ENCODE measurements at regions not wholly inside any gene's neighbourhood (a gene's known extent, or its start where the extent isn't known, plus 50 kb on each side); places are given as distances from the start of the nearest gene placed in this dataset.
"Not testable (repeated sequence)": the region's sequence is repeated elsewhere in the genome, so short reads cannot be mapped to it uniquely, and the experiment has no call there.

DNA sequence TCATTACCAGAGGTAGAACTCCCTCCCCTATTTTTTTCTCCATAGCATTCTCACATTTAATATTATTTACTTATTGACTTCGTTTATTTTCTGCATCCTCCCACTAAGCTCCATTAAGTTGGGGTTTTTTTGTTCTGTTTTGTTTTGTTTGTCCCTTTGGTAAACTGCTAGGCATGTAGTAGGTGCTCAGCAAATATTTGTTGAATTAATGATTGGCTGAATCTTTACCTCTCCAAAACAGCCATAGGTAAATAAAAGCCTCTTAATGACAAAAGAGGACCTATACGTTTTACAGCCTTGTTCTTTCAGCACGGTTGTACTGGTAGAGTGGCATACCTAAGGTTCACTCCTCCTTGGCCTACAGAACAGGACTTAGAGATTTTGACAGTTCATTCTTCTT, 52.0 kb downstream of the PRORP start:
- no peaks in the 10 kb centered on the region for H4K20me1 ChIP-seq (ENCODE audit: insufficient read depth)
- H2AFZ ChIP-seq (ENCODE audit: low read depth), result no peak overlapping the region
- no peaks in the 10 kb centered on the region for H3K36me3 ChIP-seq (ENCODE audit: insufficient read depth)
- H3K9ac ChIP-seq, result no peak overlapping the region
- no peaks in the 10 kb centered on the region for H3K79me2 ChIP-seq (ENCODE audit: insufficient read depth, low read depth)
- H3K27ac ChIP-seq, result no peak overlapping the region
- no peaks in the 10 kb centered on the region for H3K27me3 ChIP-seq (ENCODE audit: insufficient read depth, low read depth)
- no peak for TF ChIP-seq CTCF (conservative IDR thresholded peaks at IDR 0.05; ENCODE audit: low read depth, low read length)
- H3K4me3 ChIP-seq (IDR thresholded peaks at IDR 0.05; ENCODE audit: insufficient read depth, low read depth, low read length), result no peak overlapping the region
- no peak overlapping the region for H3K4me2 ChIP-seq
- H3K4me1 ChIP-seq (ENCODE audit: low read depth, poor library complexity, severe bottlenecking), result no peaks in the 10 kb centered on the region

GRCh38 chr14:35180179-35180578, 57.8 kb downstream of the PRORP start:
- no peak for TF ChIP-seq CTCF (conservative IDR thresholded peaks at IDR 0.05; ENCODE audit: low read depth, low read length)
- H3K9ac ChIP-seq, result no peak overlapping the region

GRCh38 chr14:35184891-35185290, 62.5 kb downstream of the PRORP start:
- H3K4me3 ChIP-seq (IDR thresholded peaks at IDR 0.05; ENCODE audit: insufficient read depth, low read depth, low read length), result not testable (repeated sequence)

More at GRCh38 chr14:35180179-35180578, 57.8 kb downstream of the PRORP start:
- no peaks in the 10 kb centered on the region for H3K27me3 ChIP-seq (ENCODE audit: insufficient read depth, low read depth)
- H3K36me3 ChIP-seq (ENCODE audit: insufficient read depth), result no peaks in the 10 kb centered on the region
- H3K4me2 ChIP-seq, result no peak overlapping the region
- no peaks in the 10 kb centered on the region for H3K79me2 ChIP-seq (ENCODE audit: insufficient read depth, low read depth)
- no peaks in the 10 kb centered on the region for H4K20me1 ChIP-seq (ENCODE audit: insufficient read depth)
- no peak overlapping the region for H2AFZ ChIP-seq (ENCODE audit: low read depth)
- H3K27ac ChIP-seq, result no peak overlapping the region
- no peak overlapping the region for H3K4me3 ChIP-seq (IDR thresholded peaks at IDR 0.05; ENCODE audit: insufficient read depth, low read depth, low read length)
- H3K4me1 ChIP-seq (ENCODE audit: low read depth, poor library complexity, severe bottlenecking), result no peaks in the 10 kb centered on the region

GRCh38 chr14:35189422-35189821, 67.1 kb downstream of the PRORP start:
- Histone ChIP-seq H3K9ac (no peak overlapping the region), H3K36me3 (ENCODE audit: insufficient read depth) (no peaks in the 10 kb centered on the region), H2AFZ (ENCODE audit: low read depth) (no peak overlapping the region), H4K20me1 (ENCODE audit: insufficient read depth) (no peaks in the 10 kb centered on the region), H3K4me2 (no peak overlapping the region), H3K79me2 (ENCODE audit: insufficient read depth, low read depth) (no peaks in the 10 kb centered on the region), H3K4me3 (IDR thresholded peaks at IDR 0.05; ENCODE audit: insufficient read depth, low read depth, low read length) (no peak overlapping the region), H3K4me1 (ENCODE audit: low read depth, poor library complexity, severe bottlenecking) (no peaks in the 10 kb centered on the region), H3K27me3 (ENCODE audit: insufficient read depth, low read depth) (no peaks in the 10 kb centered on the region), H3K27ac (no peak overlapping the region)
- no peak for TF ChIP-seq CTCF (conservative IDR thresholded peaks at IDR 0.05; ENCODE audit: low read depth, low read length)

More at GRCh38 chr14:35184891-35185290, 62.5 kb downstream of the PRORP start:
- H3K4me1 ChIP-seq (ENCODE audit: low read depth, poor library complexity, severe bottlenecking); H3K36me3 ChIP-seq (ENCODE audit: insufficient read depth); H3K79me2 ChIP-seq (ENCODE audit: insufficient read depth, low read depth); H4K20me1 ChIP-seq (ENCODE audit: insufficient read depth); H2AFZ ChIP-seq (ENCODE audit: low read depth); H3K27ac ChIP-seq; H3K4me2 ChIP-seq; H3K9ac ChIP-seq; H3K27me3 ChIP-seq (ENCODE audit: insufficient read depth, low read depth): not testable (repeated sequence)

DNA sequence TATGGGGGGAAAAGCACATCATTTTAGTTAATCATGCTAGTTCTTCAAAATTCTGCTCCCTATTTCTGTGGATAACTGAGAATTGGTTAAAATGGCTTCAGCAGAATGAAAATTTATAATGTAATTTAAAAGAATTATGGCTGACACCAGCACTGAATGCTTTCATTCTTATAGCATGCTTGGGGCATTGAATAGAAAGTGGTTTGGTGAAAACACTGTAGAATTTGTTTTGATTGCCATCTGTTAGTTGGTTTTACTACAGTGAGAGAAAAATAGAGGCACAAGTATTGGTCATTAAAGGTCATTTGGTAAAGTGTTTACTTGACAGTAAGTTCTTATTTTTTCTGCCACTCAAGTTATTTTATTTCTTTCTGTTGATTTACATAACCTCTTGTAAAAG, 70.8 kb downstream of the PRORP start:
- Histone ChIP-seq H3K4me3 (IDR thresholded peaks at IDR 0.05; ENCODE audit: insufficient read depth, low read depth, low read length) (no peak overlapping the region), H4K20me1 (ENCODE audit: insufficient read depth) (no peaks in the 10 kb centered on the region)

DNA sequence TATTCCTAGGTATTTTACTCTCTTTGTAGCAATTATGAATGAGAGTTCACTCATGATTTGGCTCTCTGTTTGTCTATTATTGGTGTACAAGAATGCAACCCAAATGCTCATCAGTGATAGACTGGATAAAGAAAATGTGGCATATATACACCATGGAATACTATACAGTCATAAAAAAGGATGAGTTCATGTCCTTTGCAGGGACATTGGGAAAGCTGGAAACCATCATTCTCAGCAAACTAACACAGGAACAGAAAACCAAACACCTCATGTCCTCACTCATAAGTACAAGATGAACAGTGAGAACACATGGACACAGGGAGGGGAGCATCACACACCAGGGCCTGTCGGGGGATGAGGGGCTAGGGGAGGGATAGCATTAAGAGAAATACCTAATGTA, 71.8 kb downstream of the PRORP start:
- not testable (repeated sequence) for H3K4me3 ChIP-seq (IDR thresholded peaks at IDR 0.05; ENCODE audit: insufficient read depth, low read depth, low read length); H3K79me2 ChIP-seq (ENCODE audit: insufficient read depth, low read depth); H3K4me2 ChIP-seq; H3K27ac ChIP-seq; H3K36me3 ChIP-seq (ENCODE audit: insufficient read depth); H3K27me3 ChIP-seq (ENCODE audit: insufficient read depth, low read depth); H3K9ac ChIP-seq; H3K4me1 ChIP-seq (ENCODE audit: low read depth, poor library complexity, severe bottlenecking); H2AFZ ChIP-seq (ENCODE audit: low read depth); H4K20me1 ChIP-seq (ENCODE audit: insufficient read depth)

More for the DNA sequence above, 70.8 kb downstream of the PRORP start:
- no peak overlapping the region for H2AFZ ChIP-seq (ENCODE audit: low read depth)
- H3K27ac ChIP-seq, result no peak overlapping the region
- H3K4me1 ChIP-seq (ENCODE audit: low read depth, poor library complexity, severe bottlenecking), result no peaks in the 10 kb centered on the region
- H3K4me2 ChIP-seq, result no peak overlapping the region
- no peaks in the 10 kb centered on the region for H3K27me3 ChIP-seq (ENCODE audit: insufficient read depth, low read depth)
- no peak for TF ChIP-seq CTCF (conservative IDR thresholded peaks at IDR 0.05; ENCODE audit: low read depth, low read length)
- no peaks in the 10 kb centered on the region for H3K36me3 ChIP-seq (ENCODE audit: insufficient read depth)
- no peak overlapping the region for H3K9ac ChIP-seq
- no peaks in the 10 kb centered on the region for H3K79me2 ChIP-seq (ENCODE audit: insufficient read depth, low read depth)

Measured in KMS-11 (cell line).